GM23338 (cell line): ENCODE measurements at regions not wholly inside any gene's neighbourhood (a gene's known extent, or its start where the extent isn't known, plus 50 kb on each side); places are given as distances from the start of the nearest gene placed in this dataset.
A peak's percentile ranks its signal among the peaks of the same experiment; 100 is the strongest.

Experiments
- ATAC-seq: fragments of 200-7000 bp; cut with Tn5 transposase; 3 replicates; pipeline ENCODE4 v1.9.1; 2020
- DNase-seq: peaks from one replicate; pipeline ENCODE4 v3.0.0-alpha.2; 2015; ENCODE audit warnings: low spot score
- H2AFZ ChIP-seq: fragments of 200-600 bp; sonication (generic); 2 replicates; pipeline ENCODE4 v1.8.0; 2016; ENCODE audit warnings: antibody characterized with exemption, mild to moderate bottlenecking, moderate library complexity
- H3F3A ChIP-seq: fragments of 200-600 bp; sonication (generic); replicated peaks from 2 replicates; pipeline ENCODE4 v1.8.0; 2017; ENCODE audit warnings: antibody characterized with exemption, mixed run types, low read depth
- H3K27ac ChIP-seq: fragments of 200-600 bp; sonication (generic); 2 replicates; pipeline ENCODE4 v1.6.1; 2016; ENCODE audit warnings: low read depth
- H3K27me3 ChIP-seq: fragments of 200-600 bp; sonication (generic); 2 replicates; pipeline ENCODE4 v1.8.0; 2016; ENCODE audit warnings: mild to moderate bottlenecking, mixed run types, moderate library complexity; ENCODE audit not compliant: insufficient read depth
- H3K36me3 ChIP-seq: fragments of 200-600 bp; sonication (generic); 2 replicates; pipeline ENCODE4 v1.8.0; 2016; ENCODE audit warnings: mild to moderate bottlenecking; ENCODE audit not compliant: insufficient read depth
- H3K4me1 ChIP-seq: fragments of 200-600 bp; sonication (generic); 2 replicates; pipeline ENCODE4 v1.8.0; 2016; ENCODE audit warnings: mild to moderate bottlenecking, moderate library complexity; ENCODE audit not compliant: insufficient read depth
- H3K4me2 ChIP-seq: fragments of 200-600 bp; sonication (generic); 2 replicates; pipeline ENCODE4 v1.7.1; 2017; ENCODE audit warnings: mixed run types
- H3K4me3 ChIP-seq: fragments of 200-600 bp; sonication (generic); 2 replicates; pipeline ENCODE4 v1.6.1; 2016; ENCODE audit warnings: mixed run types
- H3K79me2 ChIP-seq: fragments of 200-600 bp; sonication (generic); replicated peaks from 2 replicates; pipeline ENCODE4 v1.8.0; 2017; ENCODE audit warnings: mild to moderate bottlenecking; ENCODE audit not compliant: insufficient read depth
- H3K9me2 ChIP-seq: fragments of 200-600 bp; sonication (generic); 2 replicates; pipeline ENCODE4 v1.8.0; 2017; ENCODE audit not compliant: insufficient read depth
- H4K20me1 ChIP-seq: fragments of 200-600 bp; sonication (generic); replicated peaks from 2 replicates; pipeline ENCODE4 v1.8.0; 2017; ENCODE audit warnings: mild to moderate bottlenecking; ENCODE audit not compliant: insufficient read depth
- H3K27ac Mint-ChIP-seq: 2 replicates; pipeline ENCODE4 v1.8.0; 2020; ENCODE audit warnings: inconsistent platforms, mild to moderate bottlenecking, moderate library complexity, mixed read lengths
- H3K27me3 Mint-ChIP-seq: 3 replicates; pipeline ENCODE4 v1.8.0; 2022; ENCODE audit warnings: low read depth, mild to moderate bottlenecking, moderate library complexity, mixed read lengths, inconsistent platforms; ENCODE audit not compliant: insufficient read depth, poor library complexity
- H3K36me3 Mint-ChIP-seq: 3 replicates; pipeline ENCODE4 v1.8.0; 2021; ENCODE audit warnings: low read depth, mild to moderate bottlenecking, inconsistent platforms, moderate library complexity, mixed read lengths
- H3K4me1 Mint-ChIP-seq: 3 replicates; pipeline ENCODE4 v1.8.0; 2020; ENCODE audit warnings: mild to moderate bottlenecking, inconsistent platforms, mixed read lengths
- H3K4me3 Mint-ChIP-seq: 3 replicates; pipeline ENCODE4 v1.8.0; 2021; ENCODE audit warnings: moderate library complexity, mild to moderate bottlenecking, inconsistent platforms, mixed read lengths
- H3K9me3 Mint-ChIP-seq: 3 replicates; pipeline ENCODE4 v1.8.0; 2020; ENCODE audit warnings: moderate library complexity, mild to moderate bottlenecking, inconsistent platforms, mixed read lengths
- CREB1 ChIP-seq: fragments of 250-450 bp; sonication (Bioruptor Pico); IDR thresholded peaks from 2 replicates; pipeline ENCODE4 v1.5.0; 2020; ENCODE audit warnings: low read depth, mild to moderate bottlenecking, moderate library complexity
- EZH2phosphoT487 ChIP-seq: fragments of 200-600 bp; sonication (generic); IDR thresholded peaks from one replicate; pipeline ENCODE4 v1.8.1; 2018; ENCODE audit warnings: antibody characterized with exemption; ENCODE audit not compliant: unreplicated experiment
- JUNB ChIP-seq: IDR thresholded peaks from one replicate; pipeline ENCODE4 v1.6.1; 2016; ENCODE audit warnings: antibody characterized with exemption; ENCODE audit not compliant: unreplicated experiment
- REST ChIP-seq: IDR thresholded peaks from one replicate; pipeline ENCODE4 v1.6.1; 2018; ENCODE audit warnings: antibody characterized with exemption; ENCODE audit not compliant: unreplicated experiment
- STAT1 ChIP-seq: IDR thresholded peaks from one replicate; pipeline ENCODE4 v1.6.1; 2016; ENCODE audit warnings: antibody characterized with exemption; ENCODE audit not compliant: unreplicated experiment
- ZNF114 ChIP-seq: fragments of 250-450 bp; sonication (Bioruptor Pico); IDR thresholded peaks from 2 replicates; pipeline ENCODE4 v1.5.0; 2020; ENCODE audit warnings: mild to moderate bottlenecking, moderate library complexity
- ZNF331 ChIP-seq: fragments of 250-450 bp; sonication (Bioruptor Pico); IDR thresholded peaks from 2 replicates; pipeline ENCODE4 v1.5.0; 2020; ENCODE audit warnings: low read depth, mild to moderate bottlenecking, moderate library complexity

GRCh38 chr1:227370533-227371254 lies 52.4 kb upstream of the CDC42BPA start:
- Histone ChIP-seq H4K20me1 (no peaks in the 10 kb centered on the region), H3K27me3 (no peaks in the 10 kb centered on the region), H3F3A (no peaks in the 10 kb centered on the region), H3K9me2 (no peaks in the 10 kb centered on the region), H3K4me1 (0 out of 2 replicates have a peak, but pooled peaks cover 4% of the 10 kb centered on the region), H3K4me2 (no peak overlapping the region), H3K79me2 (no peaks in the 10 kb centered on the region), H3K4me3 (no peak overlapping the region), H2AFZ (peak overlapping the region; percentile 54; the same call in 1 of the 2 replicates), H3K27ac (no peak overlapping the region), H3K36me3 (no peaks in the 10 kb centered on the region)
- Mint-ChIP-seq H3K27ac (no peak overlapping the region), H3K9me3 (no peaks in the 10 kb centered on the region; the same call in 2 of the 3 replicates), H3K4me3 (no peak overlapping the region), H3K27me3 (no peaks in the 10 kb centered on the region), H3K4me1 (peaks cover 10% of the 10 kb centered on the region; the same call in 2 of the 3 replicates), H3K36me3 (no peaks in the 10 kb centered on the region)
- no peak for TF ChIP-seq REST
- DNase-seq (no peak), ATAC-seq (no peak)

- Histone ChIP-seq H3K9me2 (no peaks in the 10 kb centered on the region), H3F3A (no peaks in the 10 kb centered on the region), H2AFZ (peak overlapping the region; percentile 85), H3K27me3 (no peaks in the 10 kb centered on the region), H3K27ac (no peak overlapping the region), H3K4me3 (no peak overlapping the region), H3K36me3 (no peaks in the 10 kb centered on the region), H4K20me1 (no peaks in the 10 kb centered on the region), H3K4me1 (0 out of 2 replicates have a peak, but pooled peaks cover 4% of the 10 kb centered on the region), H3K4me2 (no peak overlapping the region), H3K79me2 (no peaks in the 10 kb centered on the region)
- Mint-ChIP-seq H3K9me3 (no peaks in the 10 kb centered on the region), H3K27me3 (no peaks in the 10 kb centered on the region), H3K36me3 (no peaks in the 10 kb centered on the region), H3K27ac (peak overlapping the region; percentile 38), H3K4me1 (peaks cover 10% of the 10 kb centered on the region; the same call in 2 of the 3 replicates), H3K4me3 (no peak overlapping the region)
- ATAC-seq (peak; percentile 39), DNase-seq (no peak)
- TF ChIP-seq CREB1 (no peak), STAT1 (no peak), EZH2phosphoT487 (no peak), ZNF114 (CRISPR knock-in tag) (no peak), JUNB (no peak), REST (no peak), ZNF331 (CRISPR knock-in tag) (no peak)
These were observed 50.9 kb upstream of the CDC42BPA start for GRCh38 chr1:227369102-227369760.
